ENCODE measurements at regions not wholly inside any gene's neighbourhood (a gene's known extent, or its start where the extent isn't known, plus 50 kb on each side); places are given as distances from the start of the nearest gene placed in this dataset.

DNA sequence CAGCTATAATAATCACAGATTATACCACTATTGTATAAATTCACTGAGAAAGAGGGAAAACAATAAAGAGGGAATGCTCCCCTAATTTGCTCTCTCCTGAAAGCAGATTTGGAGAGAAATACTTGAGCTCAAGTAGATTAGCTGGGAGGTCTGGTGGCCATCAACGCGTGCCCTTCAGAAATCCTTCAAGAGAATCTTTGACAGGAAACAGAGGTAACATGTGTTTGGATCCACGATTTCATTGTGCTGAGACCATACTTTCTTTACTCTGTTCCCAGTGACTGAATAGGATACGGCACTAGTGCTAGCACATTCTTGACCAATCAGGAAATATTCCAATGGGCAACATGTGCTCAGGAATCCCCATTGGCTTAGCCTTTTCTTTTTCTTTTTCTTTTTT, 1395.3 kb downstream of the RAPGEF2 start:
- Histone ChIP-seq H3K27me3 (replicated peaks; ENCODE audit: insufficient read depth, low read depth, low read length, poor library complexity) (no peaks in the 10 kb centered on the region), H3K4me1 (ENCODE audit: insufficient read depth, low read length, poor library complexity, severe bottlenecking) (no peaks in the 10 kb centered on the region), H3K36me3 (ENCODE audit: insufficient read depth, low read length, poor library complexity, severe bottlenecking) (no peaks in the 10 kb centered on the region), H3K27ac (ENCODE audit: low read depth, low read length, poor library complexity, severe bottlenecking) (no peak overlapping the region), H3K9me3 (ENCODE audit: low read depth, low read length, poor library complexity, severe bottlenecking) (no peaks in the 10 kb centered on the region), H3K4me3 (ENCODE audit: low read depth, low read length, poor library complexity, severe bottlenecking) (no peak overlapping the region)
- no TSS peak for BruUV-seq (replicated peaks)
- ChIA-PET CTCF (no interaction called here), POLR2A (ENCODE audit: low non-redundant PET) (no interaction called here)
- intact Hi-C loops (cut with micrococcal nuclease; ENCODE audit: unreplicated experiment): no loop called here
- no peak for TF ChIP-seq EZH2 (IDR thresholded peaks at IDR 0.05; ENCODE audit: borderline replicate concordance, low read depth, low read length, poor library complexity, severe bottlenecking)
- TF ChIP-seq, protein P1, sequence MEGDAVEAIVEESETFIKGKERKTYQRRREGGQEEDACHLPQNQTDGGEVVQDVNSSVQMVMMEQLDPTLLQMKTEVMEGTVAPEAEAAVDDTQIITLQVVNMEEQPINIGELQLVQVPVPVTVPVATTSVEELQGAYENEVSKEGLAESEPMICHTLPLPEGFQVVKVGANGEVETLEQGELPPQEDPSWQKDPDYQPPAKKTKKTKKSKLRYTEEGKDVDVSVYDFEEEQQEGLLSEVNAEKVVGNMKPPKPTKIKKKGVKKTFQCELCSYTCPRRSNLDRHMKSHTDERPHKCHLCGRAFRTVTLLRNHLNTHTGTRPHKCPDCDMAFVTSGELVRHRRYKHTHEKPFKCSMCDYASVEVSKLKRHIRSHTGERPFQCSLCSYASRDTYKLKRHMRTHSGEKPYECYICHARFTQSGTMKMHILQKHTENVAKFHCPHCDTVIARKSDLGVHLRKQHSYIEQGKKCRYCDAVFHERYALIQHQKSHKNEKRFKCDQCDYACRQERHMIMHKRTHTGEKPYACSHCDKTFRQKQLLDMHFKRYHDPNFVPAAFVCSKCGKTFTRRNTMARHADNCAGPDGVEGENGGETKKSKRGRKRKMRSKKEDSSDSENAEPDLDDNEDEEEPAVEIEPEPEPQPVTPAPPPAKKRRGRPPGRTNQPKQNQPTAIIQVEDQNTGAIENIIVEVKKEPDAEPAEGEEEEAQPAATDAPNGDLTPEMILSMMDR (conservative IDR thresholded peaks at IDR 0.05; ENCODE audit: low read depth, low read length): no peak
- DNase-seq (ENCODE audit: low spot score): no peak

DNA sequence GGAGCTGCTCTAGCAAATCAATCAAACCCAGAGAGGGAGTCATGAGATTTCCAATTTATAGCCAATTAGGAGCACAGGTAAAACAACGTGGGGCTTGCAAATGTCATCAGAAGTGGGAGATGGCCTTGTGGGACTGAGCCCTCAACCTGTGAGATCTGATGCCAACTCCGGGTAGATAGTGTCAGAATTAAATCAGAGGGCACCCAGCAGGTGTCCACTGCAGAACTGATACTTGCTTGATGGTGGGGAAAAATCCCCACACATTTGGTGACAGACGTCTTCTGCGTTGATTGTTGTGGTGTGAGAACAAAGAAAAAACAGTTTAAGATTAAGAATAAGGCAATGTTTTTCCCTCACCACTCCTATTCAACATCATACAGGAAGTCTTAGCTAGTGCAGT, 1402.8 kb downstream of the RAPGEF2 start:
- POLR2A ChIA-PET (ENCODE audit: low non-redundant PET): no interaction called here
- Histone ChIP-seq H3K36me3 (ENCODE audit: insufficient read depth, low read length, poor library complexity, severe bottlenecking) (no peaks in the 10 kb centered on the region), H3K27me3 (replicated peaks; ENCODE audit: insufficient read depth, low read depth, low read length, poor library complexity) (no peaks in the 10 kb centered on the region), H3K4me3 (ENCODE audit: low read depth, low read length, poor library complexity, severe bottlenecking) (no peak overlapping the region), H3K27ac (ENCODE audit: low read depth, low read length, poor library complexity, severe bottlenecking) (no peak overlapping the region), H3K4me1 (ENCODE audit: insufficient read depth, low read length, poor library complexity, severe bottlenecking) (no peaks in the 10 kb centered on the region), H3K9me3 (ENCODE audit: low read depth, low read length, poor library complexity, severe bottlenecking) (no peaks in the 10 kb centered on the region)
- TF ChIP-seq, protein P1 (conservative IDR thresholded peaks at IDR 0.05; ENCODE audit: low read depth, low read length): no peak
- no peak for TF ChIP-seq EZH2 (IDR thresholded peaks at IDR 0.05; ENCODE audit: borderline replicate concordance, low read depth, low read length, poor library complexity, severe bottlenecking)
- BruUV-seq (replicated peaks): no TSS peak
- intact Hi-C loops (cut with micrococcal nuclease; ENCODE audit: unreplicated experiment): no loop called here
- CTCF ChIA-PET: no interaction called here
- no peak for DNase-seq (ENCODE audit: low spot score)

DNA sequence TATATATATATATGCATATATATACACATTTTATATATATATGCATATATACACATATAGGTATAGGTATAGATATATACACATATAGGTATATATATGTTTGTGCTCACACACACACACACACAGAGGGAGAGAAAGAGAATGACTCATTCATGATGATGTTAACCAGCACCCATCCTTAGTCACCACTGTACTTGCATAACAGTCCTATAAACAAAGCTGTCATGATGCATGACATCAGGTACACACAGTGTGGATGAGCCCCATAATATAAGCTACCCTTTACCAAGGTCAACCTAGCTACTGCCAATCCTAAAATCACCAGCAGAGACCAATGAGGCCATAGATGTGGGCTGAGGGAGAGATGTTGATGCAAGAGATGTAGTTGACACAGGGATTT, 1408.0 kb downstream of the RAPGEF2 start:
- Histone ChIP-seq H3K9me3 (ENCODE audit: low read depth, low read length, poor library complexity, severe bottlenecking) (no peaks in the 10 kb centered on the region), H3K27ac (ENCODE audit: low read depth, low read length, poor library complexity, severe bottlenecking) (no peak overlapping the region), H3K36me3 (ENCODE audit: insufficient read depth, low read length, poor library complexity, severe bottlenecking) (no peaks in the 10 kb centered on the region), H3K4me1 (ENCODE audit: insufficient read depth, low read length, poor library complexity, severe bottlenecking) (no peaks in the 10 kb centered on the region), H3K4me3 (ENCODE audit: low read depth, low read length, poor library complexity, severe bottlenecking) (no peak overlapping the region), H3K27me3 (replicated peaks; ENCODE audit: insufficient read depth, low read depth, low read length, poor library complexity) (no peaks in the 10 kb centered on the region)
- intact Hi-C loops (cut with micrococcal nuclease; ENCODE audit: unreplicated experiment): no loop called here
- BruUV-seq (replicated peaks): no TSS peak
- ChIA-PET CTCF (no interaction called here), POLR2A (ENCODE audit: low non-redundant PET) (no interaction called here)
- no peak for DNase-seq (ENCODE audit: low spot score)
- TF ChIP-seq, protein P1 (conservative IDR thresholded peaks at IDR 0.05; ENCODE audit: low read depth, low read length): no peak

All from A673 (cell line).